ENCODE measurements at regions not wholly inside any gene's neighbourhood (a gene's known extent, or its start where the extent isn't known, plus 50 kb on each side); places are given as distances from the start of the nearest gene placed in this dataset.
"Not testable (repeated sequence)": the region's sequence is repeated elsewhere in the genome, so short reads cannot be mapped to it uniquely, and the experiment has no call there.

GRCh38 chr5:120152931-120153330, 311.2 kb upstream of the PRR16 start:
- DNase-seq, result no peak

GRCh38 chr5:120153551-120153950, 310.5 kb upstream of the PRR16 start:
- no peak for DNase-seq

GRCh38 chr5:120155873-120156272, 308.2 kb upstream of the PRR16 start:
- DNase-seq, result no peak

- DNase-seq, result no peak
These were observed 305.9 kb upstream of the PRR16 start for GRCh38 chr5:120158211-120158610.

- DNase-seq, result no peak
These were observed 304.9 kb upstream of the PRR16 start for GRCh38 chr5:120159155-120159554.

GRCh38 chr5:120160124-120160895, 303.8 kb upstream of the PRR16 start:
- no peak for DNase-seq

GRCh38 chr5:120162321-120162720, 301.8 kb upstream of the PRR16 start:
- no peak for DNase-seq

GRCh38 chr5:120164037-120164436, 300.1 kb upstream of the PRR16 start:
- DNase-seq, result no peak

GRCh38 chr5:120164986-120165385, 299.1 kb upstream of the PRR16 start:
- no peak for DNase-seq

GRCh38 chr5:120173125-120173524, 291.0 kb upstream of the PRR16 start:
- no peak for DNase-seq

GRCh38 chr5:120174089-120174488, 290.0 kb upstream of the PRR16 start:
- no peak for DNase-seq

- not testable (repeated sequence) for DNase-seq
These were observed 282.9 kb upstream of the PRR16 start for GRCh38 chr5:120181238-120181637.

GRCh38 chr5:120194650-120195049, 269.4 kb upstream of the PRR16 start:
- not testable (repeated sequence) for DNase-seq

GRCh38 chr5:120199559-120199958, 264.5 kb upstream of the PRR16 start:
- DNase-seq, result no peak

- no peak for DNase-seq
These were observed 257.0 kb upstream of the PRR16 start for GRCh38 chr5:120207129-120207528.

GRCh38 chr5:120217001-120217400, 247.1 kb upstream of the PRR16 start:
- no peak for DNase-seq

GRCh38 chr5:120219988-120220387, 244.1 kb upstream of the PRR16 start:
- DNase-seq, result no peak

GRCh38 chr5:120225524-120225923, 238.6 kb upstream of the PRR16 start:
- DNase-seq, result no peak

GRCh38 chr5:120228262-120229031, 235.7 kb upstream of the PRR16 start:
- DNase-seq, result no peak

- DNase-seq, result no peak
These were observed 235.1 kb upstream of the PRR16 start for GRCh38 chr5:120229036-120229435.

- no peak for DNase-seq
These were observed 232.5 kb upstream of the PRR16 start for GRCh38 chr5:120231563-120231962.

- DNase-seq, result no peak
These were observed 227.7 kb upstream of the PRR16 start for GRCh38 chr5:120236360-120236759.

- DNase-seq, result no peak
These were observed 225.0 kb upstream of the PRR16 start for GRCh38 chr5:120239086-120239485.

GRCh38 chr5:120240706-120241105, 223.4 kb upstream of the PRR16 start:
- no peak for DNase-seq
